Endodermal cell (in vitro differentiated cells): ENCODE measurements at regions not wholly inside any gene's neighbourhood (a gene's known extent, or its start where the extent isn't known, plus 50 kb on each side); places are given as distances from the start of the nearest gene placed in this dataset.

ENCODE experiments used
- DNase-seq: peaks from one replicate; pipeline ENCODE4 v3.0.0-alpha.2; 2017
- H3K27ac ChIP-seq: 2 replicates; pipeline ENCODE4 v1.5.1; 2013; ENCODE audit warnings: mild to moderate bottlenecking, low read depth, low read length, moderate library complexity
- H3K27me3 ChIP-seq: 2 replicates; pipeline ENCODE4 v1.6.1; 2013; ENCODE audit warnings: mild to moderate bottlenecking, low read length, moderate library complexity; ENCODE audit not compliant: insufficient read depth, control insufficient read depth, poor library complexity, severe bottlenecking
- H3K36me3 ChIP-seq: 2 replicates; pipeline ENCODE4 v1.7.0; 2013; ENCODE audit warnings: mild to moderate bottlenecking, low read length, moderate library complexity; ENCODE audit not compliant: control insufficient read depth, insufficient read depth
- H3K4me1 ChIP-seq: one replicate; pipeline ENCODE4 v1.7.0; 2013; ENCODE audit warnings: low read length; ENCODE audit not compliant: control insufficient read depth, insufficient read depth
- H3K4me3 ChIP-seq: 2 replicates; pipeline ENCODE4 v1.5.1; 2013; ENCODE audit warnings: mild to moderate bottlenecking, low read length, moderate library complexity
- H3K9ac ChIP-seq: 2 replicates; pipeline ENCODE4 v1.6.1; 2013; ENCODE audit warnings: mild to moderate bottlenecking, low read length, moderate library complexity; ENCODE audit not compliant: poor library complexity, severe bottlenecking; ENCODE audit errors: extremely low read depth
- H3K9me3 ChIP-seq: 2 replicates; pipeline ENCODE4 v1.6.1; 2013; ENCODE audit warnings: mild to moderate bottlenecking, low read length, moderate library complexity; ENCODE audit not compliant: control insufficient read depth
- H3K27ac Mint-ChIP-seq: 2 replicates; pipeline ENCODE4 v1.8.0; 2020; ENCODE audit warnings: mixed read lengths
- H3K27me3 Mint-ChIP-seq: 2 replicates; pipeline ENCODE4 v1.8.0; 2021; ENCODE audit warnings: mild to moderate bottlenecking, mixed read lengths; ENCODE audit not compliant: insufficient read depth
- H3K36me3 Mint-ChIP-seq: 2 replicates; pipeline ENCODE4 v1.8.0; 2020; ENCODE audit warnings: low read depth, mixed read lengths
- H3K4me1 Mint-ChIP-seq: 2 replicates; pipeline ENCODE4 v1.8.0; 2020; ENCODE audit warnings: mixed read lengths
- H3K4me3 Mint-ChIP-seq: 2 replicates; pipeline ENCODE4 v1.8.0; 2020; ENCODE audit warnings: mild to moderate bottlenecking, moderate library complexity, mixed read lengths
- H3K9me3 Mint-ChIP-seq: 2 replicates; pipeline ENCODE4 v1.8.0; 2020; ENCODE audit warnings: mild to moderate bottlenecking, mixed read lengths
- CTCF ChIP-seq: fragments of 200-600 bp; sonication (generic); conservative IDR thresholded peaks from 2 replicates; pipeline ENCODE4 v1.5.0; 2021; ENCODE audit warnings: antibody characterized with exemption, mild to moderate bottlenecking
- WGBS, 2 experiments: methylation state at CpG; one replicate each; pipeline versions ENCODE4 v1.1.5 to v1.1.7; 2013; ENCODE audit warnings: missing lambda C conversion rate in 2 of 2, mixed read lengths in 1 of 2; ENCODE audit not compliant: insufficient coverage in 1 of 2, insufficient read length in 1 of 2; 5-methylcytosine and 5-hydroxymethylcytosine counted together

DNA sequence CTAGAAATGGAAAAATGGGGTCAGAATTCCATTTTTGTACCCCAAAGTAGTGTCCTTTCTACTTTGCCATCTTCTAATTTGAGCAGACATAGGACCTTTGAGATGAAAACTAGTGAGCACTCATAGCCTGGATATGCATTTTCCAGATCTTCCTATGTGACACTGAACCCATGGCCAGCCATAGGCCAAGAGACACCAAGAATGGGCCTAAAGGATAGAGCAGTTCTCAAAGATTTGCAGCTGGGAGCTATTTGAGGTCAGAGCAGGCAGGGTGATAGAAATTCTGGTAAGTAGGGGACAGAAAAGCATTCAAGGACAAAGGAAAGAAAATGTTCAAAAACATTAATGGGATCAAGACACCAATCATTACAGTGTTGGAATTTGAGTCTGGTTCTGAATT lies 332.8 kb downstream of the MYCN start:
- no peak for TF ChIP-seq CTCF
- no peaks in the 10 kb centered on the region for H3K9me3 Mint-ChIP-seq
- H3K36me3 ChIP-seq: no peaks in the 10 kb centered on the region
- no peak overlapping the region for H3K27ac ChIP-seq
- no peaks in the 10 kb centered on the region for H3K9me3 ChIP-seq
- H3K4me3 Mint-ChIP-seq: no peak overlapping the region
- no peaks in the 10 kb centered on the region for H3K36me3 Mint-ChIP-seq
- H3K27me3 ChIP-seq: no peaks in the 10 kb centered on the region
- no peak overlapping the region for H3K9ac ChIP-seq
- no peaks in the 10 kb centered on the region for H3K4me1 ChIP-seq
- no peaks in the 10 kb centered on the region for H3K27me3 Mint-ChIP-seq
- H3K4me1 Mint-ChIP-seq: peaks cover 11% of the 10 kb centered on the region
- no peak overlapping the region for H3K27ac Mint-ChIP-seq
- DNase-seq: peak; percentile 7
- H3K4me3 ChIP-seq: no peak overlapping the region

DNA sequence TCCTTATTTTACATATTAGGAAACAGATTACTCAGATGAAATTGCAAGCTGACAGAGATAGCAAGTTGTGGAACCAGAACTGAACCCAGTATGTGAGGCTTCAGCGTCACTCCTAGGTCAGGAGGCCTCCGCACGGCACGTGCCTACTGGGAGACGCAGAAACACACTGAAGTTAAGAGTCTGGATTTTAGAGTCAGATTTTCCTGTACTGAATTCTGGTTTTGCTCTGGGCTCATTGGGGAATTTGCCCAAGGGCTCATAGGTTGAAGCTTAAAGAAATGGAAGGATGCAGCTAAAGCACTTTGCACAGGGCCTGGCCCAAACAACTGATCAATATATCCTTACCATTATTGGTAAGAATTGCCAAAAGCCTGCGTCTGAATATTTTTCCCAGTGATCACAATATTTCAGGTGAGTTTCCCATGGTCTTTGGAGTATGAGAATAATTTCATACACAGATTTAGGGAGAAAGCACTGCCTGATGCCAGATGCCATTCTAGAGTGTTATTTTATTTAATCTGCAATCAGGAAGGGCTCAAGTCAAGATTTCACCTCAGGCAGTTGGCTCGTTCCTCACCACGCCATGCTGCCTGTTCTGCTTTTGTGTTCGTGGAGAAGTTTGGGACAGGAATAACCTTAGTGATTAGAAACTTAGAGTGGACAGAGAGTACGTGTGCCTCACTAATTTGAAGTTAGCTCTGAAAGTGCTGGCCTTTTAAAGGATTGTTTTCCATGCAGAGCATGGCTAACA lies 331.9 kb downstream of the MYCN start:
- Histone ChIP-seq H3K27ac (no peak overlapping the region), H3K36me3 (no peaks in the 10 kb centered on the region), H3K4me3 (no peak overlapping the region), H3K9me3 (peaks cover 2% of the 10 kb centered on the region), H3K4me1 (no peaks in the 10 kb centered on the region), H3K9ac (no peak overlapping the region), H3K27me3 (no peaks in the 10 kb centered on the region)
- Mint-ChIP-seq H3K4me1 (peaks cover 13% of the 10 kb centered on the region), H3K9me3 (peaks cover under 1% of the 10 kb centered on the region), H3K36me3 (no peaks in the 10 kb centered on the region), H3K27me3 (no peaks in the 10 kb centered on the region), H3K27ac (no peak overlapping the region), H3K4me3 (no peak overlapping the region)
- WGBS, 2 experiments: 94 to 97% methylated on average over 6 to 10 of the region's 10 CpGs
- TF ChIP-seq CTCF: no peak
- DNase-seq: peak; percentile 12

DNA sequence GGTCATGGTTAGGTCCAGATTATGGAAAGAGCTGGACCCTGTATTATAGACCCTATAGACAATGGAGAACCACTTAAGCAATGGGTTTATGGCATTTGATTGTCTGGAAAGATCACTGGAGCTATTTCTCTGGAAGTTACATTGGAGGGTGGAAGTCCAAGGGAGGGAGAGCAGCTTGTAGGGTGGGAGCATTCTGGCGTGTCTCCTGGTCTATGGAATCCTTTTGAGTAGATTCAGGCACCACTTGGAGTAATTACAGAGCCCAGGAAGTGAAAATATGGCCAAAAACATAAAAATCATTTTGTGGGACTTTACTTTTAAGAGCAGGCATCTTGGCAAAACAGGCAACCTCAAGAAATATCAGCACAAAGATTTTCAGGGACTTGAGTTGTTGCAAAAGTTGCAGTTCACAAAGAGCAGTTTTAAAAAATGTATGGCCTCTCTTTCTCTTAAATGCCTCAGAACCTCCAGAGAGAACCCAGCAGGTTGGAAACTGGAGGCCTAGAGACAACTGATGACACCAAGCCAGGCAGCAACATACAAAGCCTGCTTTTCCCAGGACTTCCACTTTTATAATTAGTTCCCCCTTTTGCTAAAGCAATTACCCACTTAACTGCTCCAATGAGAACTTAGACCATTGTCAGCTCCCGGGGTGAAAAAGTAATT lies 331.0 kb downstream of the MYCN start:
- H3K27ac Mint-ChIP-seq: no peak overlapping the region
- no peak overlapping the region for H3K4me3 Mint-ChIP-seq
- H3K9ac ChIP-seq: no peak overlapping the region
- no peak for TF ChIP-seq CTCF
- H3K27me3 Mint-ChIP-seq: no peaks in the 10 kb centered on the region
- H3K9me3 ChIP-seq: peaks cover 5% of the 10 kb centered on the region
- H3K36me3 ChIP-seq: no peaks in the 10 kb centered on the region
- H3K4me1 Mint-ChIP-seq: peaks cover 13% of the 10 kb centered on the region
- H3K9me3 Mint-ChIP-seq: peaks cover 3% of the 10 kb centered on the region
- WGBS, 2 experiments: 92 to 100% methylated on average over 1 to 2 of the region's 2 CpGs
- H3K27me3 ChIP-seq: no peaks in the 10 kb centered on the region
- no peak overlapping the region for H3K27ac ChIP-seq
- DNase-seq: no peak
- no peak overlapping the region for H3K4me3 ChIP-seq
- H3K36me3 Mint-ChIP-seq: no peaks in the 10 kb centered on the region
- H3K4me1 ChIP-seq: no peaks in the 10 kb centered on the region
